GM19023 (cell line): ENCODE measurements at regions not wholly inside any gene's neighbourhood (a gene's known extent, or its start where the extent isn't known, plus 50 kb on each side); places are given as distances from the start of the nearest gene placed in this dataset.

Experiments used
- ATAC-seq: cut with Tn5 transposase; IDR thresholded peaks from one replicate; pipeline ENCODE4 v1.9.1; 2021; ENCODE audit warnings: mild to moderate bottlenecking, moderate library complexity; ENCODE audit not compliant: unreplicated experiment

DNA sequence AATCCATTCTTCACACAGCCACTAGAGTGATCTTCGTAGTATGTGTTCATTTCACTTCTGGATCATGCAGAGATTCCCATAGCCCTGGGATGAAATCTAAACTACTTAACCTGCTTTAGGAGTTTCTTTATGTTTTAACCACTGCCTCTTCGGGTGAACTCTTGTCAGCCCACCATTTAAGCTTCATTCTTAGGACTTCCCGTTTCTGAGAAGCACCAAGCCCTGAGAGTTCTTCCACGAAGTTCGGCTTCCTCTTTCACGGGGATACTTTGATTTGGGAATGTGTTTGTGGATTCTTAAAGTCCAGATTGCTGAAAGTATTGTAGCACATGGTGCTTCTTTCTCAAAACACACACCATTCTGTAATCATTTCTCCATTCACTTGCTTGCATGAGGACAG is 205.0 kb downstream of the UBE2E3 start:
- ATAC-seq: no peak

DNA sequence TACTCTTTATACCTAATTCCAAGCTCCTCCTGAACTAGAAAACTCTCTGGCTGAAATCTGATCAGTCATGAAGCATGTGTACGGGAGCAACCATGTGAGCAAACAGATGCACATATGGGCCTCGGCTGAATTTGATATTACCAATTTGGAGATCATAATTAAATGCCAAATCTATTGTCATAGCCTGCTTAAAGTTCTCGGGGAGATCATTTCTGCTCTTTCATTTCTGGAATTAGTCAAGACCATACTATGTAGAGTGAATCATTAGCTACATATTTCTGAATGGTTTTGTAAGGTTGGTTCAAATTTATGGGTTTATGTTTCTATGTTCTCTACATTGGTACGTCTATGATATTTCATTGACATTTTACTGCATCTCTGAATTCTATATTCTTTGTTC is 205.5 kb downstream of the UBE2E3 start:
- ATAC-seq: no peak

DNA sequence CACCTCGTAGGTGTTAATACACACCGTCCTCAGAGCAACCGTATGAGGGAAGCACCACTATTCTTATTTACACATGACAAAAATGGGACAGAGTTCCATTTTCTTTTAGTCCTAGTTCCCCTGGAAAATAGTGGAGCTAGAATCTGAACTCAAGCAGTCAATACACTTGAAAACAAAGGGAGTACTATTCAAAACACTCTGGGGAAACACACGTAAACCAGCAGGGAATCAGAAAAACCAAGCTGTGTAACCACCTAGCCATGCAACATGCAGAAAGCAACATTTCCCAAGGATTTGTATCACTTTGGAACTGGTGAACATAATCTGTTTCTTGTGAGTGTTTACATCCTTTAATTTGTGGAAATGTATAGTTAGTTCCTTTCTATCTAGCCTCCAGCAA is 208.2 kb downstream of the UBE2E3 start:
- no peak for ATAC-seq

- ATAC-seq: no peak
These were observed 209.5 kb downstream of the UBE2E3 start for GRCh38 chr2:181189951-181190350.

- no peak for ATAC-seq
These were observed 210.3 kb downstream of the UBE2E3 start for GRCh38 chr2:181190711-181191110.

- no peak for ATAC-seq
These were observed 213.1 kb downstream of the UBE2E3 start for GRCh38 chr2:181193550-181193949.

DNA sequence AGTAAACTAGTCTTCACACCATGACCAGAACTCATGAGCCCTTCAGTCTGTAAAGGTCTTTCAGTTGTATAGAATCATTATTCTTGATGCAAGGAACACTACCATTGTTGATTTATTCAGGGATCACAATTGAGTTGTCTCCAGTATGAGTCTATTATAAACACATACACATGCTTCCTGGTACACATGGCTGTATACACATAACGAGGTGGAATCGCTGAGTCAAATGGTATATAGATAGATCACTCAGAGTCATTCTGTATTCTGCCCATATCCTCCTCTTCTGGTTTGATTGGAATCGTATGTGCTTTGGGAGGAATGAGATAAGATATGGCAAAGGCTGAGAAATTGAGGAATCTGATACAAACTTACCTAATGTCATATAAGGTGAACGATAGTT is 216.0 kb downstream of the UBE2E3 start:
- no peak for ATAC-seq

DNA sequence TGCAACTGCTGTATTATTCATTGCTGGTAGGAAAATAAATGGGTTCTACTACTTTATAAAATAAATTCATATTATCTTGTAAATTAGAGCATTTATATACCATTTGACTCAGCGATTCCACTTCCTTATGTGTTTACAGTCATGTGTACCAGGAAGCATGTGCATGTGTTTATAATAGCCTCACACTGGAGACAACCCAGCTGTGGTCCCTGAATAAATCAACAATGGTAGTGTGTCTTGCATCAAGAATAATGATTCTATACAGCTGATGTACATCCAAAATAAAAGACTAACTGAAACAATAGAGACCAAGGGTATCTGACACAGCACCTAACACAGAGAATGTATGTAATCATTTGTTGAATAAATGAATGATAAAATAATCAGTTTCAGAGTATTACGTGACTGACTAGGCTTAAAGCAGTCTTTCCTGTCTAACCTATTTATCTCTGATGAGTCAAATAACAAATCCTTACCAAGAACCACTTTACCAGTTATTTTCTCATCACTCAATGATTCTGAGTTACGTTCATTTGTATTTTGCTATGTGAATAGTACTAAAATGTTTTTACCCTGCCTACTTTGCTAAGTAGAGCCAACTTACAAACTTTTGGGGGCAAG is 216.8 kb downstream of the UBE2E3 start:
- no peak for ATAC-seq

- no peak for ATAC-seq
These were observed 217.9 kb downstream of the UBE2E3 start for GRCh38 chr2:181198183-181198864.

DNA sequence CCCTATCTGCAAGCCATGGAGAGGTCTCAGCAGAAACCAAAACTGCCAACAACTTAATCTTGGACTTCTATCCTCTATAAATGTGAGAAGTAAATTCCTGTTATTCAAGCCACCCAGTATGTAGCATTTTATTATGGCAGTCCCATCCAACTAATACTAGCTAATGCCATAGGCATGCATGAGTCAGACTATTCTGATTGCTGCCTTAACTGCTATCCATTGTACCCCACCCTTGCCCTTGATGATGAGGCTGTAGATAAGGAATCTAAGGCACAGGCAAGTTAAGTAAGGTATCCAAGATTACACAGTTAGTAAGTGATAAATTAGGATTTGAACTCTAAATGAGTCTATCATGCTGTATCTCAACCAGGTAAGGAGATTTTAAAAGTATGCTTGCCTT is 223.0 kb downstream of the UBE2E3 start:
- ATAC-seq: no peak

- no peak for ATAC-seq
These were observed 223.5 kb downstream of the UBE2E3 start for GRCh38 chr2:181203916-181204315.

- no peak for ATAC-seq
These were observed 238.0 kb downstream of the UBE2E3 start for GRCh38 chr2:181218401-181218821.

GRCh38 chr2:181223234-181223633 is 234.0 kb upstream of the ITGA4 start:
- ATAC-seq: no peak

DNA sequence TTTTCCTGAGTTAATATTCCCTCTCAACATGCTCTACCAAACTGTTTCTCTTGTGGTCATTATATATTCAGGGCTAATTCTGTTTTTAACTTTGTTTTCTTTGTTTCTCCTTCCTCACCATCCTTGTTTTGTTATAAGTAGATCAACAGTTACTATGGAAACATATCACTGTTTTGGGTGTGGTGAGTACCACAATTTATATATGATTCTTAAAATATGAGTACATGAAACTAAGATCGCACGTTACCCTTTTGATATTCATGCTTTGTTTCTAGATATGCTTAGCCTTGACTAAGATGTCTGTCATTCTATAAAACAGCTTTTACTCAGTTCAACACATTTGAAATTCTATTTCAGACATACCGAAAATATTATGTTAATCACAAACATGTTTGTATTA is 232.3 kb upstream of the ITGA4 start:
- ATAC-seq: no peak

- ATAC-seq: no peak
These were observed 228.5 kb upstream of the ITGA4 start for GRCh38 chr2:181228661-181229060.

DNA sequence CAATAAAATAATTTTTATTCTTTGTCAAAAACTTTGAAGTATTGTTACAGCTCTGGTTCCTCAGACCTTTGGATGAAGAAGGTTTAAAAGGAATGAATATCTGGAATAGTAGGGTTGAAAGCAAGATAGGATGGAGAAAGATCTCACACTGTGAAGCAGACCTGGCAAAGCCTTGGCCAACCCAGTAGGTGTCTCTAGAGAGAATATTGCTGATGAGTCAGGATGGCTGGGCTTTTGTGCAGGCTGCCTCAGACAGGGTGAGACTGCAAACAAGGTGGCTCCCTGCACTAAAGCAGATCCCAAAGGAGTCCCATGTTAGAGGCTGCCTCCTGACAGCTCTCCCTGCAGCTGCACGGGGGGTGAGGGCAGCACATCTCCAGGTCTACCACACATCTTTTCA is 226.0 kb upstream of the ITGA4 start:
- ATAC-seq: no peak

GRCh38 chr2:181231886-181232621 is 225.1 kb upstream of the ITGA4 start:
- no peak for ATAC-seq

- no peak for ATAC-seq
These were observed 222.7 kb upstream of the ITGA4 start for GRCh38 chr2:181234487-181234891.

- no peak for ATAC-seq
These were observed 222.2 kb upstream of the ITGA4 start for GRCh38 chr2:181235011-181235410.

DNA sequence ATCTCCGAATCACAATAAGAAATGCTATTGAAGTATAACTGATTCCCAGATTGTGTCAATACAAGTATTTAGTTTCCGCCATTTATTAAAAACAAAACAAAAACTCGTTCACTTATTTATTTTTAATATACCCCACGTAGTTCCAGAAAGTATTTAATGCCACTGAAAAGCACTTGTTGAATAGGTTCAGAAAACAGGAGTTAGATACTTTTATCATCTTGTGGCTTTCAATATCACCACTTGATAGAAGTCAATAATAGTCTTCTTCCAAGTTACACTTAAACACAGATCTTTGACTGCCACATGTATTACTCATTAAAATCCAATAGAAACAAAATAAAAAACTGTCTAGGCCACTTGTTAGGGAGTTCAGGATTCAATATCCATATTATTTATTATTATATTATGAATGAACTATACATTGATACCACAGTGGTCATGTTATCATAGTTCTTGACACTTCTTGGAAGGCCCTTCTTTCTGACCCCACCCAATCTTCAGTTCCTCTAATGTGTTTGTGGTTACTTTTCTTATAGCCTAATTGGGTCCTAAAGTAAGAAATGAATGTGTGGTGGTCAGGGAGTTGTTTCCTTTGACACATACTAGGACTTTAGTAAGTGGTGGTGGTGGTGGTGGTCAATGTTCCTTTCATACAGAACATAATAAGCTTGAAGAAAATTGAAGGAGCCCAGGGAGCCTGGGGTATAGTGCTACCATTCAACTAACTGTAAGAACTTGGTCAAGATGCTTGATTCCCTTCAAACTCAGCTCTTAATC is 221.3 kb upstream of the ITGA4 start:
- ATAC-seq: peak; percentile 96

- no peak for ATAC-seq
These were observed 217.9 kb upstream of the ITGA4 start for GRCh38 chr2:181239201-181239799.
